HG03558 (cell line): ENCODE measurements at regions not wholly inside any gene's neighbourhood (a gene's known extent, or its start where the extent isn't known, plus 50 kb on each side); places are given as distances from the start of the nearest gene placed in this dataset.
"Not testable (repeated sequence)": the region's sequence is repeated elsewhere in the genome, so short reads cannot be mapped to it uniquely, and the experiment has no call there.

ENCODE experiments used
- ATAC-seq: cut with Tn5 transposase; IDR thresholded peaks from one replicate; pipeline ENCODE4 v1.9.1; 2021; ENCODE audit warnings: moderate number of reproducible peaks; ENCODE audit not compliant: unreplicated experiment; ENCODE audit errors: extremely low read depth

DNA sequence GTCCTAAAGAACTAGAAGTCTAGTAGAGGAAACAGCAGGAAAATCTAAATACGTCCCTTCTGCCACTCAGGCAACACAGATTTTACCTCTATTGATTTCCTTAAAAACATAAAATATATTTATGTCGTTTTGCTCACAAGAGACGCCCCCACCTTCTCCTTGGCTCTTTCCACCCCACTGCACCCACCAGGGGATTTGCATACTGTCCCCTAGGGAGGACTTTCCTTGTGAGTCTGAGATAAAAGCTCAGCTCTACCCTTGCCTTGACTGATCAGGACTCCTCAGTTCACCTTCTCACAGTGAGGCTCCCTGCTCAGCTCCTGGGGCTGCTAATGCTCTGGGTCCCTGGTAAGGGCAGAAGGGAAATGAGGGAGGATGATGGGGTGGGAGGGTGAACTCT, 1488.1 kb downstream of the RPIA start:
- ATAC-seq = not testable (repeated sequence)

DNA sequence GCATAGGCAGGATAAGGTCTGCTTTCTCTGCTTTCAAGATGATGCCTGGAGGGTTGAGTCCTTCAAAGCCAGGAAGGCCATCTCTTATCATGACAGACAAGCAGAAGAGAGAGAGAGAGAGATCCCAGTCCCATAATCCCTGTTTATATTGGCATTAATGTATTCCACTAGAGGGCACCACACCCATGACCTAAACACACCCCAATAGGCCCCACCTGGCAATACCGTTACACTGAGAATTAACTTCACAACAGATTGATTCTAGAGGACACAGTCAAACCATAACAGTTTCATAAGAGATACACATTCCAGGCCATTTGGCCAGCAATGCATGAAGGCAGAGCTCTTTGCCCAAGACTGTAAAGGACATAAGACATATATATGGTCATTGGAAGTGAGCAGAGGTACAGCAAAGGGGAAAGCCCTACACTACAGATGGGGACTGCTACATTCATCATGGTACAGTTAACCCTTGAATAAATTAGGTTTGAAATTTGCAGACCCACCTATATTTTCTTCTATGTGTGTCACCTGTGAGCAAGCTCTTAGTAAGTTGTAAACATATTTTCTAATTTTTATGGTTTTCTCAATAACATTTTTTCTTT, 1516.1 kb downstream of the RPIA start:
- ATAC-seq = peak; percentile 72

DNA sequence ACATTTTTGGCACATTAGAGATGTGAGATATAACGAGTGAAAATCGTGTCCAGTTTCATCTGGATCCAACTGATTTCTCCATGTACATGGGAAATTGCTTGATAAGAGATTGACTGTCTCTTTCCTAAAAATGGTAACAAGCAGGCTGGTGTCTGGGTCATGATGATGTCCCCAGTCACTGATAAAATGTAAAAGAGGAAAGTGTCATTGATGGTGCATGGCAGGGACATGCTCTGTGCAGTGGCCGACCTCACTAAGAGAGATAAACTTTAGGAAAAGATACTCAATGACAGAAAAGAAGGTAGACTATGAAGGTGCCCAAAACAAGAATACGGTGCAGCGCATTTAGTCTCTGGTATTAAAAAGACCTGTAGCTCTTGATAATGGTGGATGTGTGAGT, 1517.5 kb downstream of the RPIA start:
- ATAC-seq = no peak

DNA sequence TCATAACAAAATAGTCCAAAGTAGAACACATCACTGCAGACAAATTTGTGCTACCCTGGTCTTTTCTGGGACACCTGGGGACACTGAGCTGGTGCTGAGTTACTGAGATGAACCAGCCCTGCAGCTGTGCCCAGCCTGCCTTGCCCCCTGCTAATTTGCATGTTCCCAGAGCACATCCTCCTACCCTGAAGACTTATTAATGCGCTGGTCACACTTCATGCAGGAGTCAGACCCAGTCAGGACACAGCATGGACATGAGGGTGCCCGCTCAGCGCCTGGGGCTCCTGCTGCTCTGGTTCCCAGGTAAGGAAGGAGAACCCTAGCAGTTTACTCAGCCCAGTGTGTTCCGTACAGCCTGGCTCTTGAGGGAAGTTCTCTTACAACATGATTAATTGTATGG, 1518.3 kb downstream of the RPIA start:
- no peak for ATAC-seq

DNA sequence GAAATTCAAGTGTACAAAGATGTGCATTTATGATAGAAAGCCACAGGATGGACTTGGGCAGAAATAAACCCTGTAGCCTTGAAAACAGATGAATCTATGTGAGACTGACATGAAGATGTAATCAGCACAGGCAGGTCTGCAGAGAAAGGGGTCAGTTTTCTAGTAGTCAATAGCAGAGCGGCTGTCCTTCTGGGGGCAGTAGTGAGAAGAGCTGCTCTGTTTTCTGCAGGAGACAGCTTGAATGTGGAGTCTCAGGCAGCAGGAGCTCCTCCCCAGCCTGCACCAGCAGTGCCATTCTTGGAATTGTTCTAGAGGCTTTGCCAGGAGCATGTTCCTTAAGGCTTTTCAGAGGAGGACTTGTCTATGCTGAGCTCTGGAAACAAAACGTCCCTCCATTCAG, 1524.4 kb downstream of the RPIA start:
- not testable (repeated sequence) for ATAC-seq

DNA sequence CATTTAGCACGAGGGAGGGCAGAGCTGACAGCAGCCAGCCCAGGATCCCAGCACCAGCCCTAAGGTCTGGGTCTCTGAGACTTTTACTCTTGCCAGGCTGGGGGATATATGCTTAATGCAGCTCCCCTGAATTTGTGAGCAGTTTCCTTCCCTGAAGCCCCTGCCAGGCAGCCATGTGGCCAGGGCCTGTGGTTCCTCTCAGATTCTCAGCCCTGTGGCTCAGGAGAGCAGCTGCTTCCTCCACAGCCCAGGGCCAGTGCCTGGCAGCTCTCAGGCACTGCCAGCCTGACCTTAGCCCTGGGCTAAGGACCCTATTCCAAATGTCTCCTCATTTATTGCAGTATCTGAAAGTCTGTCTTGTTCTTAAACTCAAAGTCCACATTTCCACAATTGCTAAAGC, 1525.3 kb downstream of the RPIA start:
- not testable (repeated sequence) for ATAC-seq

DNA sequence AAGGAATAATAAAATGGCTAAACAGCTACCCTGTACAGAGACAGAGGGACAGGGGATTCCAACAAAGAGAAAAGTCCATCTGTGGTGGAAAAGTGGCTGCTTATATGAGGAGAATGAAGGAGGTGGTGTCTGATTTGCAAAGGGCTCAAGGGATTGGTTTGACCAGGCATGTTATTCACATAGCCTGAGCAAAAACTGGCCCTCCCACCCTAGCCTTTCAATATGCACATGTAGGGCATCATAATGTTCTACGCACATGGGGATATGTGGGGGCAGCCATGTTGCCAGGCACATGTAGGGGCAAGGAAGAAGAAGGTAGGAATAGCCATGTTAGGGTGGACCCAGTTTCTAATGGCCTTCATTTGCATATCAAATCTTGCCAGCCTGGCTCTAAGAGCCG, 1527.1 kb downstream of the RPIA start:
- ATAC-seq = not testable (repeated sequence)

DNA sequence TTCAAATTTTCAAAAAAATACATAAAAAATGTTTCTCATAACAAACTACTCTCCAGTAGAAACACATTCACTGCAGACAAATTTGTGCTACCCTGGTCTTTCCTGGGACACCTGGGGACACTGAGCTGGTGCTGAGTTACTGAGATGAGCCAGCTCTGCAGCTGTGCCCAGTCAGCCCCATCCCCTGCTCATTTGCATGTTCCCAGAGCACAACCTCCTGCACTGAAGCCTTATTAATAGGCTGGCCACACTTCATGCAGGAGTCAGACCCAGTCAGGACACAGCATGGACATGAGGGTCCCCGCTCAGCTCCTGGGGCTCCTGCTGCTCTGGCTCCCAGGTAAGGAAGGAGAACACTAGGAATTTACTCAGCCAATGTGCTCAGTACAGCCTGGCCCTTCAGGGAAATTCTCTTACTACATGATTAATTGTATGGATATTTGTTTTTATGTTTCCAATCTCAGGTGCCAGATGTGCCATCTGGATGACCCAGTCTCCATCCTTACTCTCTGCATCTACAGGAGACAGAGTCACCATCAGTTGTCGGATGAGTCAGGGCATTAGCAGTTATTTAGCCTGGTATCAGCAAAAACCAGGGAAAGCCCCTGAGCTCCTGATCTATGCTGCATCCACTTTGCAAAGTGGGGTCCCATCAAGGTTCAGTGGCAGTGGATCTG, 1529.3 kb downstream of the RPIA start:
- not testable (repeated sequence) for ATAC-seq

DNA sequence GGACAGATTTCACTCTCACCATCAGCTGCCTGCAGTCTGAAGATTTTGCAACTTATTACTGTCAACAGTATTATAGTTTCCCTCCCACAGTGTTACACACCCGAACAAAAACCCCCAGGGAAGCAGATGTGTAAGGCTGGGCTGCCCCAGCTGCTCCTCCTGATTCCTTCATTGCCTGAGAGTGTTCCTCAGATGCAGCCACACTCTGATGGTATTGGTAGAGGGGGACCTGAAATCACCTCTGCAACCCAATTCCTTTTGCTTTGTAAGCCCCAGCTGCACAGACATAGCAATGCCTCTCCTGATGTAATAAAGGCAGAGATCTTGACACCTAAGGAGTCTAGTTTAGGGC, 1529.8 kb downstream of the RPIA start:
- no peak for ATAC-seq

DNA sequence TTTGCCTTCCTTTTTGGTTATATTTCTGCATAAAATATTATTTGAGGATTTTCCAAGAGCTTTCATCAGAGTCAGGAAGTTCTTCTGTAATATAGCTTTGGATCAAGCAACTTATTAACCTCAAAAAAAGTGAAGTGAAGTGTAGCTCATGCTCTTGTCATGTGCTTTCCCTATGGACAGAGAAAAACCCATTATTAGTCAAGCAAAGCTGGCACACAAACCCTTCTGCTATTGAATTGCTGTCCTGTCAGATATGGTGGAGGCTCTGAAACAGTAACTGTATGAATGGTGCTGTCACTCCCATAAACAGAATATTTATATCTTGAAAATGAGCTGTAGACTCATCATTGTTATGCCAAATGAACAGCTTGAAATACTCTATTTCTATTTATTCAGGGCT, 1533.3 kb downstream of the RPIA start:
- ATAC-seq = not testable (repeated sequence)

DNA sequence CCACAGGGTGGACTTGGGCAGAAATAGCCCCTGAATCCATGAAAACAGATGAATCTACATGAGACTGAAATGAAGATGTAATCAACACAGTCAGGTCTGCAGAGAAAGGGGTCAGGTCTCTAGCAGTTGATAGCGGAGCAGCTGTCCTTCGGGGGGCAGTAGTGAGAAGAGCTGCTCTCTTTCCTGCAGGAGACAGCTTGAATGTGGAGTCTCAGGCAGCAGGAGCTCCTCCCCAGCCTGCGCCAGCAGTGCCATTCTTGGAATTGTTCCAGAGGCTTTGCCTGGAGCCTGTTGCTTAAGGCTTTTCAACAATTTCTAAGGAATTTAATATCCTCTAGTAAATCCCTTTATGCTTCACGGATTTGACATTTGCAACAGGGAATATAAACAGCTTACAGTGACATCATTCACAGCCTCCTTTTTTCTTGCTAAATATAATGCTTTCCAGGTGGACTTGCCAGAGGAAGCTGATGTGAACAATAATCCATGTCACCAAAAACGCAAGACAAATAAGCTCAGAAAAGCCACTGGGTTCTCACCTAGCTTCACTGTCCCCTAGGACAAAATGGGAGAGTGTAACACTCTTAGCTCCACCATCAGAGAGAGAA, 1535.1 kb downstream of the RPIA start:
- not testable (repeated sequence) for ATAC-seq

DNA sequence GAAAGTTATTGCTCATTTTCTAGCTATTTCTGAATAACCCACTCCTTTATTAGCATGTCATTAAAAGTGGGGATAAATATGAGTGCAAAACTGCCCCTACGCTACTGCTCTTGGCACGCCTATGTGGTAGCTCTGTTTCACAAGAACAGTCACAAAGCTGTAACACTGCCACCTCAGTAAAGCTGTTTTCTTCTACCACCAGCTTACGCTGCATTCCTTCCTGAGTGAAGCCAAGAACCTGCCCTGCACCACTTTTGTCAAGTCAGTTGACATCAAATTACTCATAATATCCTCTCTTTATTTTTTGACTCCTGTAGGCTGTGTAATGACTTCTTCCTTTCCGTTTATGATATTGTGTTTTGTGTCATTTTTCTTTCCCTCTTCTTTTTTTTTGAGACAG, 1539.7 kb downstream of the RPIA start:
- not testable (repeated sequence) for ATAC-seq

DNA sequence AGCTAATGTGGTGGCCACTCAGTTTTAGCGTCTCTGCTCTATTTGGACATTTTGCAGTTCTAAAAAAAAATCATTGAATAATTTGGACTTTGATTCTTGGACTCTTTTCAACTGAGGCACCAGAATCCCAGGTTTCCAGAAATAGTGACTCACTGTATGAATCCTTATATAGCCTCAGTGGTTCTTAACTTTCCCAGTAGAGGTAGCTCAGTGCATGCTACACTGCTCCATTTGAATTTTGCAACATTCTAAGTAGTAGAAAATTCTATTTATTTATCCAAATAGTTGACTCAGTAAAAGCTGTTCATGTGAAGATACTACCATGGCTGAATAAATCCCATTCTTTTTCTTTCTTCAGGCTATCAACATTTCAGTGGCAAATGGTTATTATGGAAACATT, 1544.0 kb downstream of the RPIA start:
- not testable (repeated sequence) for ATAC-seq

DNA sequence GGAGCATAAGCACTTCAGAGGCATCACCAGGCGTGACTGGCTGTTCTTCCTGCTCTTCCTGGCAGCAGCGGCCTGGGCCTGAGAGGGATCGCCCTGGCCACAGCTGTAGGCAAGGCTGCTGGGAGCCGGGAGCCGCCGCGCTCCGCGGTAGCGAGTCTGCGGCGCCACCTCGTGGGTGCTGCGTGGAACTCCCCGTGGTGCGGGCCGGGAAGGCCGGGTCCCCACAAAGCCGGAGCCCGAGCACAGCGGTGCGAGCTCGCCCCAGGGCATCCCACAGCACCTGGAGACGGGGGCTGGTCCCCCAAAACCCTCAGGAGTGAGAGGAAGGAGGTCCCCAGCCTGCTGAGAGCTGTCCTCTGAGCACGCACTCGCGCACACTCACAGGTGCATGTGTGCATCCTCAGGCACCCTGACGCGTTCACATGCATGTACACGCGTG, 1546.5 kb downstream of the RPIA start:
- ATAC-seq = not testable (repeated sequence)

DNA sequence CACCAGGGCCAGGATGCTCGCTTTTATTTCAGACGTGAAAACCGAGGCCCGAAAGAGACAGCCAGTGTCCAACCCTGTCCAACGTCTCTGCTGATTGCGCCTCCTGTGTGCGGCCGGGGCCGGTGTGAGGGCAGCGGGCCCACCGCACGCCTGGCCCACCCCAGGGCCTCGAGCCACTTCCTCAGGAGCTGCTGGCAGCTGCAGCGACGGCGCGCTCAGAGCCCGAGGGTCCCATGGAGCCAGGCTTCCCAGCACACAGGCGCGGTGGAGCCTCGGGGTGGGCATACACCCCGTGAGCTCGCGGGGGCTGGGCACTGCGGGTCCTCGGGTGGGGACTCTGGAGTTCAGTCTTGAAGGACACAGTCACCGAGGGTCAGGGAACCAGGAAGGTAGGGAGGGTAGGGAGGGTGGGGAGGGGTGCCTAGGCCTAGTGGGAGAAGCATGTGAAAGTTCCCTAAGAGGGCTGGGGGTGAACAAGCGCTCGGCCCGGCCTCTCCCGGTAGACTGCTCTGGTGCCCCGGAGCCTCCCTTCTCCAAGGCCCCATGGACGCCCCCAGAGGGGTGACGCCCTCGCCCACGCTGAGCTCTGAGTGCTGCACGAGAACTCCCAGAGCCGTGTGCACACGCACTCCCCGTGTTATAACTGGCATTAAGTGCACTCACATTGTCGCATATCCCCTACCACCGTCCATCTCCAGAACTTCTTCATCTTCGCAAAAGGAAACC, 1547.2 kb downstream of the RPIA start:
- not testable (repeated sequence) for ATAC-seq

DNA sequence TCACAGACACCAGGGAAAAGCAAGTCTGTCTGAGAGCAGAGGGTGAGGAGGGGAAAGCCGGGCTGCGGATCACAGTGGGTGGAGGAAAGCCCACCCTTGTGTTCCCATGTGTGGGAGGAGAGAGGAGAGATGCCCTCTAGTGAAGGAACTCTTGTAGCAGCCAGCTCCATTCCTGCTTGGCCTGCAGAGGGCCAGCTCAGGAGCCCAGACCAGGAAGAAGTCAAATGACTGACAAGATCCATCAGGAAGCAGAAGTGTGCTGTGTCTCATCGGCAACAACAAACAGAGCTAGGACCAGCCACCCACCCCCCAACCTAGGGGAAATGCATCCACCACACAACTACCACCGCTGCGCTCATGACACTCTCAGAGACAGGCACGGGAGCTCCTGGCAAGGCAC, 1548.3 kb downstream of the RPIA start:
- ATAC-seq = not testable (repeated sequence)

DNA sequence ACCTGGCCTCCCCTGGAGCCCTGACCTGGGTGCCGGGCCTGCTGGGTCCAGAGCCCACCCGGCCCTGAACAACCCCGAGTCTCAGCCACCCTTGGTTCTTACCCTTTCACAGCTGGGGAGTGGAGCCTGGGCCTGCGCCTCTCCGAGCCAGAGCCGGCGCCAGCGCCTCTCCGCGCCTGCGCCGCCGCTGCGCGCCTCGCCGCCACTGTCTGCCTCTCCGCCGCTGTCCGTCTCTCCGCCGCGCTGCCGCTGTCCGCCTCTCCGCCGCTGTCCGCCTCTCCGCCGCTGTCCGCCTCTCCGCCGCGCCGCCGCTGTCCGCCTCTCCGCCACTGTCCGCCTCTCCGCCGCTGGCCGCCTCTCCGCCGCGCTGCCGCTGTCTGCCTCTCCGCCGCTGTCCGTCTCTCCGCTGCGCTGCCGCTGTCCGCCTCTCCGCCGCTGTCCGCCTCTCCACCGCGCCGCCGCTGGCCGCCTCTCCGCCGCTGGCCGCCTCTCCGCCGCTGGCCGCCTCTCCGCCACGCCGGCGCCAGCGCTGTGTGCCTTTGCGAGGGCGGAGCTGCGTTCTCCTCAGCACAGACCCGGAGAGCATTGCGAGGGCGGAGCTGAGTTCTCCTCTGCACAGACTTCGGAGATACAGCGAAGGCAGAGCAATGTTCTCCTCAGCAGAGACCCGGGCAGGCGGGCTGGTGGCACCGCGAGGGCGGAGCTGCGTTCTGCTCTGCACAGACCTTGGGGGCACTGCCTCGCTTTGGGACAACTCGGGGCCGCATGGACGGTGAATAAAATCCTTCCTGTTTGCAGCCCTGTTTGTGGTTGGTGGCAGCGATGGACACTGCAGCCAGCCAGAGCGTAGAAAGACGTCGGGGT, 1553.7 kb downstream of the RPIA start:
- ATAC-seq = not testable (repeated sequence)

DNA sequence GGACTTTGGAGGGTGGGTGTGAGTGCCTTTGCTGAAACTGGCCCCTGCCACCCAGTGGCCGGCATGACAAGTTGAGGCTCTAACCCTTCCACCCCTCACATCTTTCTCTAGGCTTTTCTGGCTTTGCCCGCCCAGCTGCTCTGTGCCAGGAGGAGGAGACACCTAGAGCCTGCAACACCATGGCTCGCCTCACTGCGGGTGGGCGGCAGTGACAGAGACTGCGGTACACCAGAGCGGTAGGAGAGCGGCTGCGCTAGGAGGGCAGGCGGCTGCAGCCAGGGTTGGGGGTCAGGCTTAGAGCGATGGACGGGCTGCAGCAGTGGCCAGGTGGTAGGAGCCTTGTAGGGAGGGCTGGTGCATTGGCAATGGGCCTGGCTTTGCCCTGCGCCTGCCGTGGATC, 1556.9 kb downstream of the RPIA start:
- not testable (repeated sequence) for ATAC-seq

DNA sequence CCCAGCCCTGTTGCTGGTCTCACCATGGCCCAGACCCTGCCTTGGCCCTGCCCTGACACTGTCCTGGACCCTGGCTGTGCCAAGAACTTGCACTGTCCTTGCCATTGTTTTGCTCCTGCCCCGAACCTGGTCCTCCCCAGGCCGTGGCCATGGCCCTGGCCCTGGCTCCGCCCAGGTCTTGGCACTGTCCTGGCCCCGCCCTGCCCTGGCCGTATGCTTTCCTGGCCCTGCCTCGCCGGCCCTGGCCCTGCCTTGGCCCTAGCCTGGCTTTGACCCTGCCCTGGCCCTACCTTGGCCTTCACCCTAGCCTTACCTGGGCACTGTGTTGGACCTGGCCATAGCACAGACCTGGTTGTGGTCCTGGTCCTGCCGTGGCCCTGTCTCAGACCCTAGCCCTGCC, 1558.9 kb downstream of the RPIA start:
- ATAC-seq = not testable (repeated sequence)

DNA sequence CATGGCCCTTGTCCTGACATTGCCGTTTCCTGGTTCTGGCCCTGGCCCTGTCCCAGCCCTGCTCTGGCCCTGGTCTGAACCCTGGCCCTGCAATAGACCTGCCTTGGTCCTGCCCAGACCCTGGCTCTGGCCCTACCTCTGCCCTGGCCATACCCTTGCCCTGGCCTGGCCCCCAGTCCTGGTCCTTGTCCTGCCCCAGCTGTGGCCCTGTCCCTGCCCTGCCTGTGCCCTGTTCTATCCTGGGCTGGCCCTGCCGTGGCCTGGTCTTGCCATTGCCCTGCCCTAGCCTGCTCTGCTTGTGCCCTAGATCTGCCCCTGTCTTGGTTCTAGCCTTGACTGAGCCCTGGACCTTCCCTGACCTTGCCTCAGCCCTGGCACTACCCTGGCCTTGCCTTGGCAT, 1560.1 kb downstream of the RPIA start:
- not testable (repeated sequence) for ATAC-seq
